NOMO-1 treated with dmso at 0.1 percent for 144 hours (cell line): ENCODE measurements at regions not wholly inside any gene's neighbourhood (a gene's known extent, or its start where the extent isn't known, plus 50 kb on each side); places are given as distances from the start of the nearest gene placed in this dataset.
"Not testable (repeated sequence)": the region's sequence is repeated elsewhere in the genome, so short reads cannot be mapped to it uniquely, and the experiment has no call there.

Experiments used
- DNase-seq: peaks from one replicate; lab custom pipeline; 2025; ENCODE audit not compliant: unreplicated experiment; lab: John Stamatoyannopoulos, UW

GRCh38 chr1:64358692-64359091, 111.2 kb upstream of the CACHD1 start:
- no peak for DNase-seq

DNA sequence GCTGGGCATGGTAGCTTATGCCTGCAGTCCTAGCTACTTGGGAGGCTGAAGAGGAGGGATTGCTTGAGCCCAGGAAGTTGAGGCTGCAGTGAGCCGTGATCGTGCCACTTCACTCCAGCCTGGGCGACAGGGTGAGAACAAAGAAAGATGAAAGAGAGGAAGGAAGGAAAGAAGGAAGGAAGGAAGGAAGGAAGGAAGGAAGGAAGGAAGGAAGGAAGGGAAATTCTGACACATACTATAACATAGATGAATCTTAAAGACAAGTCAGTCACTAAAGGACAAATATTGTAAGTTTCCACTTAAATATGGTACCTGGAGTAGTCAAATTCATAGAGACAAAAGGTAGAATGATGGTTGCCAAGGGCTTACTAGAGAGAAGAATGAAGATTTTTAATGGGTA, 108.0 kb upstream of the CACHD1 start:
- no peak for DNase-seq

GRCh38 chr1:64363111-64363510, 106.8 kb upstream of the CACHD1 start:
- DNase-seq, result no peak

GRCh38 chr1:64363616-64364015, 106.3 kb upstream of the CACHD1 start:
- DNase-seq, result no peak

- no peak for DNase-seq
Observed at GRCh38 chr1:64366821-64367220, 103.1 kb upstream of the CACHD1 start.

- DNase-seq, result no peak
Observed at GRCh38 chr1:64368344-64368743, 101.6 kb upstream of the CACHD1 start.

- DNase-seq, result no peak
Observed at GRCh38 chr1:64378826-64379225, 91.1 kb upstream of the CACHD1 start.

- DNase-seq, result no peak
Observed at GRCh38 chr1:64387389-64388285, 82.3 kb upstream of the CACHD1 start.

- no peak for DNase-seq
Observed at GRCh38 chr1:64388336-64388735, 81.6 kb upstream of the CACHD1 start.

- no peak for DNase-seq
Observed at GRCh38 chr1:64392109-64392508, 77.8 kb upstream of the CACHD1 start.

GRCh38 chr1:64393790-64394189, 76.1 kb upstream of the CACHD1 start:
- DNase-seq, result no peak

DNA sequence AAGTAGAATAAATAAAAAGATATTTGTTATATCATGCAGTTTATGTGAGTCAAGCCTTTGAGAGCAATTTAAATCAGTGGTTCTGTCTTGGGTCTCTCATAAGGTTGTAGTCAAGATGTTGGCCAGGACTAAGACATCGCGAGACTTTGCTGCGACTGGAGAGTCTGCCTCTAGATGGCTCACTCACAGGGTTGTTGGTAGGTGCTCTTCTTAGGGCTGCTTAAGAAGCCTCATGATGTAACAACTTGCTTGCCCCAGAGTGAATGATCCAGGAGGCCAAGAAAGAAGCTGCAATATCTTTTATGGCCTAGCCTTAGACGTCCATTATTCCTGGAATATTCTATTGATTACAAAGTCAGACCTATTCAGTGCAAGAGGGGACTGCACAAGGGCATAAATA, 73.1 kb upstream of the CACHD1 start:
- no peak for DNase-seq

DNA sequence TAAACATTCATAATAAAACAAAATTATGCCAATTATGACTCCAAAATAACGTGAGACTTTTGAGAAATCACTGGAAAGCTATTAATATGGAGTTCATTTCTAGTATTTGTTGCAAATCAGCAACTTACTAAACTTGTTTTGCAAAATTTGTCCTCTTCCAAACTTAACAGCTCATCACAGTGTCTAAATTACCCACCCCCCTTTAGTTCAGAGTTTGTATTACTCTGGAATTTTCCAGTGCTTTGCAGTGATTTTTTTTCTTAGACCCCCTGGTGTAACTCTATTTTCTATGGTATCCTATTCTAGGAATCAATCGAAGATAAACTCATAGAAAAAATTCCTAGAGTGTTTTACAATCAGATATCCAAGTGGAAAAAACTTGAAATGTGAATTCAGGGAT, 72.4 kb upstream of the CACHD1 start:
- no peak for DNase-seq

DNA sequence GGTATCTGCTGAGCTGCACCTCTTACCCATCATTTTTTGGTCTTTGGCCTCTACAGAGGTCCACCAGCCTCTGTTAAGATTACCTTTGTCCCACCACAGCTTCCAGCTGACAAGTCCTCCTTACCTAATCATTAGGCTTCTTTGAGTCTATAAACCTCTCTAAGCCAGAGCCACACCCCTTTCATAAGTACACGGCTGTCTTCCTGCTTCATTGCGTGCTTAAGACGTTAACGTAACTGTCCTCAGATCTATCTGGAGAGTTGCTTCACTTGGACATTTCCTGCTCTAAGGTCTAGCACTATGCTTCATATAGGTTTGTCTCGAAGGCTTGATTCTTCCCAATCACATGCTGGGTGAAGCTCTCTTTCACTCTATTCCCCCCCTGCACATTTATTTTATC, 71.0 kb upstream of the CACHD1 start:
- peak; percentile 82 for DNase-seq

DNA sequence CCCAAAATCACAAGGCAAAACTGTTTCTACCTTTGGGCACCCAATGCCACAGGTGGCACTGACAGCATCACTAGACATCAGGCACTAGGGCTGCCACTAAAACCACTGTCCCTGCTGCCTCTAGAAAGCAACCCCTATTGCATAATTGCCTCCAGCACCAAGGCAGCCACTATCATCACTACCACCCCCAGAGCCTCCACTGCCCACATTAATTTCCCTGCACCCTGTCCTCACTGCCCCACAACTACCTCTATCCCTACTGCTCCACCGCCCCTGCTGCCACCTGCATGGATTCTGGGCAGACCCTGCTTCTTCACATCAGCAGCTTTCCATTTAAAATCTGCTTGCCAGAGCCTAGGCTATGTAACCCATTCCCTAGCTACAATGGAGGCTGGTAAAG, 68.6 kb upstream of the CACHD1 start:
- DNase-seq, result no peak

GRCh38 chr1:64403331-64403730, 66.6 kb upstream of the CACHD1 start:
- DNase-seq, result no peak

DNA sequence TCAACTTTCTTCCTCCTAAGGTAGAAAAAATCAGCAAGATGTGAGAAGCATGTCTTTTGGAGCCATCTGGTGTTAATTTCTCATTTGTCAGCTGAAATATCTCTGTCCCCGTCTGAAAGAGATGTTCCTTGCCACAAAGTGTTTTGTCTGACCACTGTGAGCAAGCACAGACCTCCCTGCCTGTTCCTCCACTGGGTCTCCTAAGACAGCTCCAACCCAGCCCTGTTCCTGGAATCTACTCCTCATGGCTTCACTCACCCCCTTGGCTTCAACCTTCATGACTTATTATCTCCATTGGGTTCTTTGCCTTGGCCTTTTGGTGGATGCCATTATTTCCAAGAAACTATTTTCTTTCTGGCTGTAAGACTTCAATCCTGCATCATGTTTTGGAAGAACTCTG, 65.7 kb upstream of the CACHD1 start:
- no peak for DNase-seq

DNA sequence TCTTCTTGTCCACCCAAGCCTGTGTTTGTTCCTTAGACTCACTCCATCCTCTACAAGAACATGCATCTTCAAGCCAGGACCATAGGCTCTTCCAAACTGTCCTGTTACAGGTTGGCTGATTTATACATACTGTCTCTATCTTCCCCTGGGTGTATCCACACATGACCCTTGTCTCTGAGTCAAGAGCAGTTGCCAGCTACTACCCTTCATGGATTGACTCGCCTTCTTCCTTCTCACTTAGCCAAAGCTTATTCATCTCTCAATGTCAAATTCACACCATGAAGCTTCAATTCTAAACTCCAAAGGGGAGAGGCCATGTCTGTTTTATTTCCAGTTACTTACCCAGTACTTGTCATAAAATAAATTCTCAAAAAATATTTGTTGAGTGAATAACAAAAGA, 64.1 kb upstream of the CACHD1 start:
- DNase-seq, result no peak

DNA sequence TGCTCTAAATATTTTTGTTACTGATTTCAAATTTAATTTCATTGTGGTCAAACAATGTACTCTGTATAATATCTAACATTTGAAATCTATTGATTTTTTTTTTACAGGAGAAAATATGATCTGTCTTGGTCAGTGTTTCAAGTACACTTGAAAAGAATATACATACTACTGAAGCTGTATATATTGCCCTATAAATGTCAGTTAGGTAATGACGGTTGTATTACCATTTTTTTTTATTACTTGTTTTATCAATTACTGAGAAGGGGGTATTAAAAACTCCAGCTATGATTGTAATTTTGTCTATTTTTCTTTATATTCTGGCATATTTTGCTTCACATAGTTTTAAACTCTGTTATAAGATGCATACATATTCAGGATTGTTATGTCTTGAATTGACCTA, 59.7 kb upstream of the CACHD1 start:
- DNase-seq, result no peak

GRCh38 chr1:64414855-64415546, 54.9 kb upstream of the CACHD1 start:
- DNase-seq, result not testable (repeated sequence)

- DNase-seq, result no peak
Observed at GRCh38 chr1:64417803-64418202, 52.1 kb upstream of the CACHD1 start.
